ENCODE measurements at regions not wholly inside any gene's neighbourhood (a gene's known extent, or its start where the extent isn't known, plus 50 kb on each side); places are given as distances from the start of the nearest gene placed in this dataset.
A peak's percentile ranks its signal among the peaks of the same experiment; 100 is the strongest.

DNA sequence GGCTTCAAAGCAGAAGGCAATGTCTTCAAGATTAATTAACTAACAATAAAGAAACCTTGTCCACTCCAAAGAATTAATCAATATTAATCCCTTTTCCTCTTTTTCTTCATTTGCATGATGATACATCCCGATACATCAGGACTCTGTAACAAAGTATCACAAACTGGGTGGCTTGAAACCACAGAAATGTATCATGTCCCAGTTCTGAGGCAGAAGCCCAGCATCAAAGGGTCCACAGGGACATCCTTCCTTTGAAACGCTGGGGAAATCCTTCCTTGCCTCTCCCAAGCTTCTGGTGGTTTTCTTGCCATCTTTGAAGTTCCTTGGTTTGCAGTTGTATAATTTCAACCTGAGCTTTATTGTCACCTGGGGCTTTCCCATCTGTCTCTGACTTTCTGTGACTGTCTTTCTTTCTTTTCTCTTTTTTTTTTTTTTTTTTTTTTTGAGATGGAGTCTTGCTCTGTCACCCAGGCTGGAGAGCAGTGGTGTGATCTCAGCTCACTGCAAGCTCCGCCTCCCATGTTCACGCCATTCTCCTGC is 210.2 kb upstream of the ADARB2 start:
- no peak for DNase-seq
- ATAC-seq: no peak
- intact Hi-C loops (cut with micrococcal nuclease): no loop called here

DNA sequence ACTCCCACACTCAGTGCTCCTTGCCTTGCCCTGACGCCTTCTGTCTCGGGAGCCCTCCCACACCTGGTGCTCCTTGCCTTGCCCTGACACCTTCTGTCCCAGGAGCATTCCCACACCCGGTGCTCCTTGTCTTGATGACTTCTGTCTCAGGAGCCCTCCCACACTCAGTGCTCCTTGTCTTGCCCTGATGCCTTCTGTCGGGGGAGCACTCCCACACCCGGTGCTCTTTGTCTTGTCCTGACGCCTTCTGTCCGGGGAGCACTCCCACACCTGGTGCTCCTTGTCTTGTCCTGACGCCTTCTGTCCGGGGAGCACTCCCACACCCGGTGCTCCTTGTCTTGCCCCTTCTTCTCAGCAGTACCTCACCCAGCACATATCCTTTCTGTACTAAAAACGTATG is 207.2 kb upstream of the ADARB2 start:
- intact Hi-C loops (cut with micrococcal nuclease): no loop called here
- ATAC-seq: no peak
- no peak for DNase-seq

DNA sequence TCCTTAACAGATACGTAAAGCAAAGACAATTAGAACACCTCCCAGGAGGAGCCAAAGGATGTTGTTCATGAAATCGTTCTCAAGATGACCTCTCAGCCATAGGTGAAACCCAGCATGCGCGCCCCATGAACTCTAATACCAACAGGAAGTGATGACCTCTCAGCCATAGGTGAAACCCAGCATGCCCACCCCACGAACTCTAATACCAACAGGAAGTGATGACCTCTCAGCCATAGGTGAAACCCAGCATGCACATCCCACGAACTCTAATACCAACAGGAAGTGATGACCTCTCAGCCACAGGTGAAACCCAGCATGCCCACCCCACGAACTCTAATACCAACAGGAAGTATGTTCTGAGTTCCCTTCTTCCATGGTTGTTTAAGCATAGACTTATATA is 205.2 kb upstream of the ADARB2 start:
- DNase-seq (no peak), ATAC-seq (no peak)
- intact Hi-C loops (cut with micrococcal nuclease): no loop called here

DNA sequence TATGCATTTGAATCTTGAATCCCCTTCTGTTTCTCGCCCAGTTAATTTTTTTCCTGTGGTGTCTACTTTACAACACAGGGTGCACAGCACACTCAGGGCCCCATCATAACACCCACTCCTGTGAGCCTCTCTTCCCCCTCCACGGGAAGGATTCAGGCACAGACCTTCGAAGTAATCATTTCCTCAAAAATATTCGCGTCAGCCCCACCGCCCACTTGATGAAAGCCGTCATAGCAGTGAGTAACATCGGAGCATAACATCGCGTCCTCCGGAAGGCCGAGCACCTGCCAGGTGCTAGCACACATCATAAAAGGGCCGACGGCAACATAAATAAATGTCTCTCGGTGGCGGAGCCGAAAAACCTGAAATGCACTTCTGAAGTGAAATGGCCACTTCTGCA is 201.7 kb upstream of the ADARB2 start:
- DNase-seq (no peak), ATAC-seq (no peak)
- intact Hi-C loops (cut with micrococcal nuclease): no loop called here

DNA sequence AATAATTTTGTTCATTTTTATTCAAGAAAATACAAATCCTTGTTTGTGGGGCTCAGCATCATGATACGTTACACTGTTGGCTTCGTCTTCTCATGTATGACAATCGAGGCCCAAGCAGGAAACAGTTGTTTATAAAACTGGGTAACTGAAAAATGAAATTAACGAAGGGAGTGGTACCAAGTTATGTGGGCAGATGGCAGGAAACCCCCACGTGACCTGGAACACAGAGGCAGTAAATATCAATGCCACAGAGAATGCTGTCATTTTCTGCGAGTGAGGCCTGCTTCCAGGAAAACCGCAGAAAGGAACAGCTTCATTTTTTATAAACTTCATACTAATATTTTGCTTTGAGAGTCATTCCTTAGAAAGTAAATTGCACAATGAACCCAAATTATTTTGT is 201.0 kb upstream of the ADARB2 start:
- ATAC-seq: no peak
- intact Hi-C loops (cut with micrococcal nuclease): no loop called here

DNA sequence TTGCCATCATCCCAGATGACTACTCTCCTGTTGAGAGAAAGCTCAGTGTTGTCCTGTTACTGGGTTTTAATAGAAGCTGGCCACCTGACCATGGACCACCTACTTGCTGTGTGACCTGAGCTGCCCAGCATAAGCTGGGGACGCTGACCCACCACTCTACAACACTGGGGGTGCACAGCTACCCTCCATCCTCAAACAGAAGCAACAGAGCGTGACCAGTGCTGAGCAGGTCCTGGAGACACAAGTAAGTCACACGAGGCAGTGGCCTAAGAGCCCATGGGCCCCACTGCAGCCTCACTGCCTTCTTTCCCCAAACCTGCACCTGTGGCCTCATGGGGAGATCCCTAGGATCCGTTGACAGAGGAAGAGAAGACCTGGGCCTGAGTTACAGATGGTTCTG is 198.6 kb upstream of the ADARB2 start:
- ATAC-seq: no peak
- DNase-seq: no peak
- intact Hi-C loops (cut with micrococcal nuclease): no loop called here

More for the DNA sequence above, 201.0 kb upstream of the ADARB2 start:
- DNase-seq: no peak

DNA sequence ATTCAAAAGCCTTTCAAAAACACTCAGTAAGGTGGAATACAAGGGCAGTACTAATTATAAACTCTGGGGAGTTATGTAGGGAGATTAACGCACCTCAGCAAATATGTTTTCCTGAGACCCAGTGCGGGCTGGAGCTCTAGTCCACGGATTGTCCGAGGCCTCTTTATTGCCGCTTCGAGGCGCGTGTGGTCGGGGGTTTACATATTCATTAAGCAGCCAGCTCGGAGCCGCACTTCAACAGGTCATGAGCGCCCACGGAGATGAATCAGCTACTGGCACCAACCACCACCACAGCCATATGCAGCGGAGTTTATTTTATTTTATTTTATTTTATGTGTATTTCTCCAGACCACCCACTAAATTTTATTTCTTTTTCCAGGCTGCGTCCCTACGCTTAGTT is 195.9 kb upstream of the ADARB2 start:
- ATAC-seq (no peak), DNase-seq (no peak)
- intact Hi-C loops (cut with micrococcal nuclease): no loop called here

DNA sequence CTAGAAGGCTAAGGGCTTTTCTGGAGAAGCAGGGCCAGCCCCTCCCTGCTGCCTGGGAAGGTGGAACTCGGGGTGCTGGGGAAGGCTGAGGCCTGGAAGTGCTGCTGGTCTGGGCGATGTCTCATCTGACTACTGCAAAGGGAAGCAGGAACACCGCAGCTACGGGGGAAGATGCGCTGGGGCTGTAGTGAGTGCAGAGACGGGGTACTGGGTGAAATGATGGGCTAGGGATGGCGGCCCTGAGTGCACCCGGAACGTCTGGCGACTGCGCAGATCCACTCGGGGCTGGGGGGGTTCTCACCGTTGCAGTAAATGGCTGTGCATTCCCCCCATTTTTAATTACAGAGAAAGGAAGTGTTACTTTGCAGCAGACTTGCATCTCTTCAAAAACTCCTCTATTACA is 195.4 kb upstream of the ADARB2 start:
- intact Hi-C loops (cut with micrococcal nuclease): no loop called here
- ATAC-seq (no peak), DNase-seq (no peak)

DNA sequence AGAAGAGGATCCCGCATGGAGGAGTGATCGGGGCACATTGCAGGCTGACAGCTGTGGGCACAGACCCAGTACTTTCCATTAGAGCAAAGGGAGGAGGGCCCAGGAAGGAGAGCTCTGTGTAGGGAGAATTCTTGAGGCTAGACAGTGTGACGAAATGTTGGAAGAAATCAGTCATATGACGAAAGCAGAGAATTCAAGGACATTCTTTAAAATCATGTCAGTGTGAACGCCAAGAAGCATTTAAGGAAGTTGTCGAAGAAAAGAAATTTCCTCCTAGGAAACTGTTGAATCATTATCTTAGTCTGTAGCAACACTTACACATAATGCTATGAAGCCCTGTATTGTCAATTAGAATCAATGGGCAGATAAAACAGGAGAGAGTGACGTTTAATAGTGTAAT is 191.3 kb upstream of the ADARB2 start:
- DNase-seq: no peak
- intact Hi-C loops (cut with micrococcal nuclease): no loop called here
- ATAC-seq: no peak

DNA sequence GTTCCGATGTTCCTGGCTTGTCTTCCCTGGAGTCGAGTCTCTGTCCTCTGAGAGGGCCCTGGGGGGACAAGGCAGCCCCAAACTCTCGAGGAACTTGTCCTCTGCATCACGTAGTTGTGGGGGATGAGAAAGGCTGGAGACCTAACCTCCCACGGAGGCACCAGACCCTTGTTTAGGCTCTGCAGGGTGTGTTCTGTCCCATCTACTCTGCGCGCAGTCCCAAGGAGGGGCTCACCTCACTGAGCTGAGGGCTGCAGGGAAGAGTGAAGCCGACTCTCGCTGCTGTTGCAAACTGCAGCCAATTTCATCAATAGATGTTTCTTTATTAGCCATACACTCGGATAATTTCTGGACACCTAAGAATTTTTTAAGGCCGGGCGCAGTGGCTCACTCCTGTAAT is 186.7 kb upstream of the ADARB2 start:
- DNase-seq: no peak
- intact Hi-C loops (cut with micrococcal nuclease): no loop called here
- no peak for ATAC-seq

DNA sequence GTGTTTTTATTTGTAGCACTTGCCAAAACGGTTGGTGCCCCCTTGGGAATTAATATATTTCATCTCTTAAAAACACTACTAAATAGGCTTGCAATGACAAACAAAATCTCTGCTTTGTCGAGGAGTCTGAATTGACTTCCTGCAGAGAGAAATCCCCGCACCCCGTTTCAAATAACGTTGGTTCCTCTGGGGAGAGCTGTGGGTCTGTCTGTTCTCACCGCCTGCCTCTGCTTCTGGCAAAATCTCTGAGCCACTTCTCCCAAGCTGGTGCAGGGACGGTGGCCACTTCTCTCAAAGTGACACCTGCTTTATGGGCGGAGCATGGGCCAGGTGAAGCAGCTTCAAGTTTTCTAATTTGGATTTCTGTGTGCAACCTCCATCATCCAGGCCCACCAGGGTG is 186.3 kb upstream of the ADARB2 start:
- no peak for DNase-seq
- intact Hi-C loops (cut with micrococcal nuclease): no loop called here
- ATAC-seq: no peak

DNA sequence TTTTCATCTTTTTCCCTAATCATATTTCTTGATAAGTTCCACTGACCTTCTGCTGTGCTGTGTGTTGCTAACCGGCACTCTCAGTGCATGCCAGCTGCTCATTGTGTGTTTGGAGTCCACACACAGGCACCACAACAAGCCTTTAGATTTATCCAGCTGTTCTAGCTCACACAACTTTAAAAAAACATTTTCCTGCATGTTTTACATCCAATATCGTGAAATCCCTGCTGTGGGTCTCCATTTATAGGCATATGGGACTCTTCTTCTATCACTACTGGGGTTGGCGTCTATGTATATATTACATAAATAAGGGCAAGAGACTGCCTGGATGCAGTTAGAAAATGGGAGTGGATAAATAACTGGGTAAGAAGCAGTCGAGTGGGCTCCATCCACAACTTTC is 183.6 kb upstream of the ADARB2 start:
- ATAC-seq (no peak), DNase-seq (no peak)
- intact Hi-C loops (cut with micrococcal nuclease): no loop called here

DNA sequence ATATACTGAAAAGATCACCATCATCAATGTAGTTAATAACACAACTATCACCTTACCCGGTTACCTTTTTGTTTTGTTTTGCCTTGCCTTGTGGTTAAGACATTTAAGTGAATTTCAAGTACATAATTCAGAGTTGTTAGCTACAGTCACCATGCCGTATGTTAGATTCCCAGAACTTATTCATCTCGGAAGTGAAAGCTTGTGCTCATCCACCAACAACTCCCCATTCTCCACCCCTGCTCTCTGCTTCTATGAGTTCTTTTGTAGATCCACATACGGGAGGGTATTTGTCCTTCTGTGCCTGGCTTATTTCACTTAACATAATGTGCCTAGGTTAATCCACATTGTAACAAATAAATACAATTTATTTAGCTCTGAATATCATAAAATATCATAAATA is 182.8 kb upstream of the ADARB2 start:
- intact Hi-C loops (cut with micrococcal nuclease): no loop called here
- DNase-seq (no peak), ATAC-seq (no peak)

DNA sequence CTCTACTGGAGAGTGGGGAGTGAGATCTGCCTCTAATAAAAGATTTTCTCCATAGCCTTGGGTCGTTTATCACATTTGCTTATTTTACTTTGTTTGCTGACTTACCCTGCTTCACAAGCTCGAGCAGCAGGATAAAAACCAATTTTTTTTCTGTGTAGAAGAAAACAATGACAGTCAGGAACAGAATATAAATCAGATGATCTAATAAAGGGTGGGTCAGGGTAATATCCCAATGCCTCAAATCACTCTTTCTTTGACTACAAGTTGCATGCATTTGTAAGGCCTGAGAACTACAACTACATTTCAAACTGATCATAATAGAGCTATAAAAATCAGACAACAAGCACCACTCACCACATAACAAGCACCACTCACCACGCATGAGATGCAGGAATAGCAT is 174.4 kb upstream of the ADARB2 start:
- intact Hi-C loops (cut with micrococcal nuclease): no loop called here
- ATAC-seq (no peak), DNase-seq (no peak)

DNA sequence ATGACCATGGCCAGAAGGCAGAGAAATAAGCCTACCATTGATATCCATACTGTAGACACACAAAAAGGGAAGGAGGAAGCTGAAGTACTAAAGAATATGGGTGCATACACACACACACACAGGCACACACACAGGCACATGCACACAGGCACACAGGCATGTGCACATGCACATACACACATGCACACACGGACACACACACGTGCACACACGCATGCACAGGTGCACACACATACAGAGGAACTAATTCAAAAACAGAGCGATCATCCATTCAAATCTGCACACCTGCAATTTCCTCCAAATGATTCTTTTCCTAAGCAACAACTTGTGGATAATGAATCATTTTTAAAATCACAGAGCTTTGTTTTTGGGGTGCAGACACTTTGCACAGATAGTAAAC is 166.7 kb upstream of the ADARB2 start:
- intact Hi-C loops (cut with micrococcal nuclease): no loop called here
- ATAC-seq (no peak), DNase-seq (no peak)

DNA sequence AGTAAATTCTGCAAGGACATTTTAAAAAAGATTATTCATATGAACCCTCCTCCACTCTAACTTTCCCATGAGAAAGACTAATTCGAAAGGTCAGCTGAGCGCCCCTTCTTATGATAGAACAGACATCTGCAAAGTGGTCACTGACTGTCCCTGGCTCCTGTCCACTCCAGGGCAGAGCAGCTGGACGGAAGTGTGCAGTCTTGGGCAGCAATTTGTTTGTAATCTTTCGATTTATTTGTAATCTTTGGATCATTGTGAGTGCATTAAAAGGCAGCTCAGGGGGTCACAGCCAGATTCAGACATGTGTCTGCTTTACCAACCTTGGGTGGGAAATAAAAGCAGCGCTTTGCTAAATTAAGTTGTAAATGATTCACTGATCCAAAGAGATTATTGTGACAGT is 158.8 kb upstream of the ADARB2 start:
- intact Hi-C loops (cut with micrococcal nuclease): no loop called here
- DNase-seq (no peak), ATAC-seq (peak; percentile 68)

DNA sequence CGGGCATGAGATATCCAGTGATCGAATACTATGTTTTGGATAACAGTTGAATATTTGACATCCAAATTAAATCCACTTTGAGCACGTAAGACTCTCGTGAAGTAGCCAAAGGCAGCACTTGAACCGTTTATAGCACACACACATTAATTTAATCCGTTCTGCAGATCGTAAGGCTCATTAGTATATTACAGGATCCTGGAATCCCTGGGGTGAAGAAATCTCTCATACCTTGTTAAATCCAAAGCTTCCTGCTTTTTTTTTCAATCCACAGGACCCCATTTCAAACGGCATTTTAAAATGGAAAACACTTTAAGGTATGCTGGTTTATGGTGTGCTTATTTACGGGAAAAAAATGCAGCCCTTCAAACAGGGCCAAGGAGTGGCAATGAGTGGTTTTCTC is 158.4 kb upstream of the ADARB2 start:
- ATAC-seq: no peak
- intact Hi-C loops (cut with micrococcal nuclease): no loop called here
- DNase-seq: no peak

DNA sequence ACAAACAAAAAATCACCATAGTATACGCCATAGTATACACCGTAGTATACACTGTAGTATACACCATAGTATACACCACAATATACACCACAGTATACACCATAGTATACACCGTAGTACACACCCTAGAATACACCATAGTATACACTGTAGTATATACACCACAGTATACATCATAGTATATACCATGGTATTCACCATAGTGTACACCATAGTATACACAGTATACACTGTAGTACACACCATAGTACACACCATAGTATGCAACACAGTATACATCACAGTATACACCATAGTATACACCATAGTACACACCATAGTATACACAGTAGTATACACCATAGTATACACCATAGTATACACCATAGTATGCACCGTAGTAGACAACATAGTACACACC is 157.6 kb upstream of the ADARB2 start:
- ATAC-seq: no peak
- intact Hi-C loops (cut with micrococcal nuclease): no loop called here

DNA sequence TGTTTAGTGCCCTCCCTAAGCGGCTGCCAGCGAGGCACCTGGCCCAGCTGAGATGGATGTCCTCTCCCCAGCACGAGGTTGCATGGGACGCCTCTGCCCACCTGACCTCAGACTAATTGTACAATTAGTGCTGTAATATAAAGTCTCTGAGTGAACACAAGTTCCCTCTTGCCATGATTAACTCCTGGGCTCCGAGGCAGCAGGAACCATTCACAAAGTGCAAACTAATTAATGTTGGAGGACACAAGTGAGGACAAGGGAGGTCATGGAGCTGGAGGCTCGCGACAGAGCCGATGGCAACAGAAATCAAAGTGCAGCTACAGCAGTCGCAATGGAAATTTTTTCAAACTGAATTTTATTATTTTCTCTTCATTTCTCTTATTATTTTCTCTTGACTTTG is 156.6 kb upstream of the ADARB2 start:
- no peak for ATAC-seq
- no peak for DNase-seq
- intact Hi-C loops (cut with micrococcal nuclease): no loop called here

More for the DNA sequence above, 157.6 kb upstream of the ADARB2 start:
- no peak for DNase-seq

DNA sequence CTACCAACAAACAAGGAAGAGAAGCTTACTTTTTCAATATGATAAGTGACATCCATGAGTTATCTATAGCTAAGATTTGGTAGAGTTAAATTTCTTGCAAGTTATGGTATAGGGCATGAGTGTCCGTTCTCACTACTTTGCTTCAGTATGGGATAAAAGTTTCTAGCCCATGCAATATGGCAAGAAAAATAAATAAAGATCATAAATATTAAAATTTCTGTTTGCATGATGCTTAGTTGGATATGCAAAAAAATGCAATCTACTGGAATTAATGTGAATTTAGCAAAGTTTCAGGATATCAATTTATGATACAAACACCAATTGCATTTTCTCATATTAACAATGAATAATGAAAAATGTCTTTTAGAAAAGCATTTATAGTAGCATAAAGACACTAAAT is 148.7 kb upstream of the ADARB2 start:
- no peak for DNase-seq
- intact Hi-C loops (cut with micrococcal nuclease): no loop called here
- ATAC-seq: no peak

DNA sequence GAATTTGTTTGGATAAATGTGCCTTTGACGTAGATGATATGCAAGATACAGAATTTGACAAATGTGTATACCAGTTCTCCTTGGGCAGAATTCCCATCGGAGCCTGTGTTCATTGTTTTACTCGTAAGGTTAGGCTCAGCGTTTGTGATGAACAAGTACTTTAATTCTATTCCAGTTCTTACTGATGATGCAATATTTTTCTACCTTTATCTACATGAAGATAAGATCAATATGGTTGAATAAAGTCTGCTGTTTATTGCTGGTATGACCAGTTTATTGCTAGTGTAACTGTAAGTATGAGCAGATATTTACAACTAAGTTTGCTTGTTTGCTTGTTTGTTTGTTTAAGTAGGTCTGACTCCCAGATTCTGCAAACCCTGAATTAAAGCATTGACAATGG is 145.4 kb upstream of the ADARB2 start:
- intact Hi-C loops (cut with micrococcal nuclease): no loop called here
- ATAC-seq: no peak

DNA sequence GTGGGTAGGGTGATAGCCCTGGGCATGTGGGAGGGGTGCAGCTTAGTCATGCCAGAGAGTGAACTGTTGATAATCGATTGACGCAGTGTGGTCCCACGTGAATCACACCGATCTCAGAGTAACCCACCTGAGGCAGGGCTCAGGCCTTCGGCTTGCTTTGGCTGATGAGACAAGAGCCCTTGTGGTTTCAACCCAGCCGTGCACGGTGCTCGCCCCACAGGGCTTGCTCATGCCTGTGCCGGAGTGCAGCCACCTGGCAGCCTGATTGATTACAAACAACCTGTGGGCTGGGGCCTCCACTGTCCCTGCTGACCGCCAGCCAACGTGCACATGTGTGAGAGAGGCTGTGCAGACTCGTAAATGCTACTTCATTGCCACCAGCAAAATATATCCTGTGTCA is 144.9 kb upstream of the ADARB2 start:
- intact Hi-C loops (cut with micrococcal nuclease): no loop called here
- ATAC-seq: no peak
- DNase-seq: no peak

More for the DNA sequence above, 145.4 kb upstream of the ADARB2 start:
- no peak for DNase-seq

All from left ventricle myocardium superior (tissue), 1 donor.